ENCODE measurements at regions not wholly inside any gene's neighbourhood (a gene's known extent, or its start where the extent isn't known, plus 50 kb on each side); places are given as distances from the start of the nearest gene placed in this dataset.
"Not testable (repeated sequence)": the region's sequence is repeated elsewhere in the genome, so short reads cannot be mapped to it uniquely, and the experiment has no call there.

GRCh38 chr4:38523524-38524448 lies 140.2 kb upstream of the KLF3 start:
- peak; percentile 10 for DNase-seq (ENCODE audit: low spot score)

GRCh38 chr4:38526412-38526811 lies 137.6 kb upstream of the KLF3 start:
- no peak for DNase-seq (ENCODE audit: low spot score)

GRCh38 chr4:38529189-38530115 lies 134.5 kb upstream of the KLF3 start:
- peak; percentile 57 for DNase-seq (ENCODE audit: low spot score)

GRCh38 chr4:38530486-38530885 lies 133.5 kb upstream of the KLF3 start:
- no peak for DNase-seq (ENCODE audit: low spot score)

GRCh38 chr4:38531141-38531727 lies 132.8 kb upstream of the KLF3 start:
- no peak for DNase-seq (ENCODE audit: low spot score)

GRCh38 chr4:38532908-38533499 lies 131.0 kb upstream of the KLF3 start:
- DNase-seq (ENCODE audit: low spot score), result no peak

- DNase-seq (ENCODE audit: low spot score), result no peak
Observed at GRCh38 chr4:38534344-38535045, 129.5 kb upstream of the KLF3 start.

- not testable (repeated sequence) for DNase-seq (ENCODE audit: low spot score)
Observed at GRCh38 chr4:38535071-38535470, 128.9 kb upstream of the KLF3 start.

- DNase-seq (ENCODE audit: low spot score), result no peak
Observed at GRCh38 chr4:38535717-38536116, 128.3 kb upstream of the KLF3 start.

- DNase-seq (ENCODE audit: low spot score), result no peak
Observed at GRCh38 chr4:38536716-38537115, 127.3 kb upstream of the KLF3 start.

GRCh38 chr4:38537666-38538065 lies 126.3 kb upstream of the KLF3 start:
- no peak for DNase-seq (ENCODE audit: low spot score)

GRCh38 chr4:38538517-38538916 lies 125.5 kb upstream of the KLF3 start:
- DNase-seq (ENCODE audit: low spot score), result no peak

- no peak for DNase-seq (ENCODE audit: low spot score)
Observed at GRCh38 chr4:38539501-38539900, 124.5 kb upstream of the KLF3 start.

- DNase-seq (ENCODE audit: low spot score), result no peak
Observed at GRCh38 chr4:38547052-38547451, 116.9 kb upstream of the KLF3 start.

- DNase-seq (ENCODE audit: low spot score), result no peak
Observed at GRCh38 chr4:38548256-38548655, 115.7 kb upstream of the KLF3 start.

GRCh38 chr4:38559374-38559773 lies 104.6 kb upstream of the KLF3 start:
- no peak for DNase-seq (ENCODE audit: low spot score)

- DNase-seq (ENCODE audit: low spot score), result no peak
Observed at GRCh38 chr4:38560340-38560739, 103.7 kb upstream of the KLF3 start.

GRCh38 chr4:38560768-38561558 lies 103.0 kb upstream of the KLF3 start:
- DNase-seq (ENCODE audit: low spot score), result no peak

GRCh38 chr4:38562751-38563198 lies 101.2 kb upstream of the KLF3 start:
- DNase-seq (ENCODE audit: low spot score), result no peak

GRCh38 chr4:38563707-38564495 lies 100.1 kb upstream of the KLF3 start:
- no peak for DNase-seq (ENCODE audit: low spot score)

Data from germinal center (tissue), 1 donor.